WTC11 (cell line): ENCODE measurements at regions not wholly inside any gene's neighbourhood (a gene's known extent, or its start where the extent isn't known, plus 50 kb on each side); places are given as distances from the start of the nearest gene placed in this dataset.

ENCODE experiments used
- ATAC-seq: fragments of 200-7000 bp; cut with Tn5 transposase; 2 replicates; pipeline ENCODE4 v1.10.0; 2021; ENCODE audit warnings: mild to moderate bottlenecking, moderate library complexity
- CTCF ChIA-PET: fragments of 300-600 bp; sonication (Branson Sonifier 250); formaldehyde crosslinking; loops from one replicate; lab custom pipeline; 2021; ENCODE audit warnings: antibody characterized with exemption; lab: Charles Lee
- POLR2A ChIA-PET: fragments of 350-600 bp; sonication (Branson Sonifier 250); formaldehyde crosslinking; loops from one replicate; lab custom pipeline; 2021; ENCODE audit warnings: antibody characterized with exemption; lab: Charles Lee
- DNase-seq: peaks from one replicate; pipeline ENCODE4 v3.0.0; 2021; ENCODE audit warnings: low spot score
- H3K27ac Mint-ChIP-seq: 2 replicates; pipeline ENCODE4 v1.8.0; 2021; ENCODE audit warnings: mixed read lengths
- H3K27me3 Mint-ChIP-seq: 2 replicates; pipeline ENCODE4 v1.8.0; 2021; ENCODE audit warnings: low read depth, mild to moderate bottlenecking, moderate library complexity, mixed read lengths
- H3K36me3 Mint-ChIP-seq: 2 replicates; pipeline ENCODE4 v1.8.0; 2021; ENCODE audit warnings: mixed read lengths
- H3K4me1 Mint-ChIP-seq: 2 replicates; pipeline ENCODE4 v1.8.0; 2022; ENCODE audit warnings: mixed read lengths
- H3K4me3 Mint-ChIP-seq: 2 replicates; pipeline ENCODE4 v1.8.0; 2021; ENCODE audit warnings: mild to moderate bottlenecking, moderate library complexity, mixed read lengths
- H3K9me3 Mint-ChIP-seq: 2 replicates; pipeline ENCODE4 v1.8.0; 2021; ENCODE audit warnings: mixed read lengths
- ARID4B ChIP-seq: sonication (generic); formaldehyde crosslinking; IDR thresholded peaks from 2 replicates; pipeline ENCODE4 v1.8.0; 2023; ENCODE audit warnings: missing genetic modification reagents, mild to moderate bottlenecking, borderline replicate concordance
- ATF1 ChIP-seq: sonication (generic); formaldehyde crosslinking; IDR thresholded peaks from 2 replicates; pipeline ENCODE4 v1.8.1; 2023; ENCODE audit warnings: mild to moderate bottlenecking, moderate library complexity, missing genetic modification reagents
- ATF3 ChIP-seq: sonication (generic); formaldehyde crosslinking; conservative IDR thresholded peaks from 2 replicates; pipeline ENCODE4 v1.8.1; 2022; ENCODE audit warnings: mild to moderate bottlenecking, missing genetic modification reagents
- CREM ChIP-seq: sonication (generic); formaldehyde crosslinking; IDR thresholded peaks from 2 replicates; pipeline ENCODE4 v1.8.1; 2022; ENCODE audit warnings: mild to moderate bottlenecking, missing genetic modification reagents, moderate library complexity
- ESRRA ChIP-seq: sonication (generic); formaldehyde crosslinking; IDR thresholded peaks from 2 replicates; pipeline ENCODE4 v1.8.1; 2022; ENCODE audit warnings: mild to moderate bottlenecking, missing genetic modification reagents, borderline replicate concordance
- ETV6 ChIP-seq: sonication (generic); formaldehyde crosslinking; IDR thresholded peaks from 2 replicates; pipeline ENCODE4 v1.8.1; 2022; ENCODE audit warnings: mild to moderate bottlenecking, missing genetic modification reagents
- FOXK1 ChIP-seq: sonication (generic); formaldehyde crosslinking; IDR thresholded peaks from 2 replicates; pipeline ENCODE4 v1.8.0; 2022; ENCODE audit warnings: mild to moderate bottlenecking, moderate library complexity, missing genetic modification reagents
- FOXP1 ChIP-seq: sonication (generic); formaldehyde crosslinking; IDR thresholded peaks from 2 replicates; pipeline ENCODE4 v1.8.0; 2022; ENCODE audit warnings: missing genetic modification reagents, mild to moderate bottlenecking, moderate library complexity, borderline replicate concordance
- GABPB1 ChIP-seq: sonication (generic); formaldehyde crosslinking; IDR thresholded peaks from 2 replicates; pipeline ENCODE4 v1.8.1; 2023; ENCODE audit warnings: mild to moderate bottlenecking, missing genetic modification reagents
- GTF2I ChIP-seq: fragments of 250-450 bp; sonication (Bioruptor Pico); conservative IDR thresholded peaks from 2 replicates; pipeline ENCODE4 v1.4.0; 2021; ENCODE audit warnings: mild to moderate bottlenecking
- HMGA2 ChIP-seq: fragments of 250-450 bp; sonication (Bioruptor Pico); IDR thresholded peaks from 2 replicates; pipeline ENCODE4 v1.4.0; 2021; ENCODE audit warnings: mild to moderate bottlenecking, moderate library complexity
- IRF1 ChIP-seq: sonication (generic); formaldehyde crosslinking; IDR thresholded peaks from 2 replicates; pipeline ENCODE4 v1.8.0; 2023; ENCODE audit warnings: missing genetic modification reagents
- IRF2 ChIP-seq: sonication (generic); formaldehyde crosslinking; IDR thresholded peaks from 2 replicates; pipeline ENCODE4 v1.8.0; 2022; ENCODE audit warnings: low read depth, missing genetic modification reagents, borderline replicate concordance
- JAZF1 ChIP-seq: fragments of 250-450 bp; sonication (Bioruptor Pico); IDR thresholded peaks from 2 replicates; pipeline ENCODE4 v1.9.0; 2021; ENCODE audit warnings: moderate library complexity, mild to moderate bottlenecking, inconsistent platforms
- NFE2L1 ChIP-seq: sonication (generic); formaldehyde crosslinking; IDR thresholded peaks from 2 replicates; pipeline ENCODE4 v1.8.1; 2023; ENCODE audit warnings: missing genetic modification reagents
- NFYB ChIP-seq: sonication (generic); formaldehyde crosslinking; conservative IDR thresholded peaks from 2 replicates; pipeline ENCODE4 v1.8.0; 2022; ENCODE audit warnings: low read depth, missing genetic modification reagents
- NR1H2 ChIP-seq: sonication (generic); formaldehyde crosslinking; IDR thresholded peaks from 2 replicates; pipeline ENCODE4 v1.9.0; 2021; ENCODE audit warnings: mild to moderate bottlenecking, moderate library complexity, missing genetic modification reagents
- NR3C1 ChIP-seq: sonication (generic); formaldehyde crosslinking; conservative IDR thresholded peaks from 2 replicates; pipeline ENCODE4 v1.8.1; 2023; ENCODE audit warnings: low read depth, mild to moderate bottlenecking, missing genetic modification reagents
- OVOL2 ChIP-seq: fragments of 250-450 bp; sonication (Bioruptor Pico); IDR thresholded peaks from 2 replicates; pipeline ENCODE4 v1.9.0; 2021; ENCODE audit warnings: mild to moderate bottlenecking, borderline replicate concordance
- RELA ChIP-seq: sonication (generic); formaldehyde crosslinking; IDR thresholded peaks from 2 replicates; pipeline ENCODE4 v1.8.1; 2022; ENCODE audit warnings: missing genetic modification reagents, mild to moderate bottlenecking, borderline replicate concordance
- TCF7 ChIP-seq: sonication (generic); formaldehyde crosslinking; IDR thresholded peaks from 2 replicates; pipeline ENCODE4 v1.8.0; 2022; ENCODE audit warnings: mild to moderate bottlenecking, low read depth, missing genetic modification reagents, moderate library complexity
- TEAD1 ChIP-seq: sonication (generic); formaldehyde crosslinking; IDR thresholded peaks from 2 replicates; pipeline ENCODE4 v1.8.0; 2022; ENCODE audit warnings: mild to moderate bottlenecking, missing genetic modification reagents
- TP53 ChIP-seq: sonication (generic); formaldehyde crosslinking; IDR thresholded peaks from 2 replicates; pipeline ENCODE4 v1.8.1; 2023; ENCODE audit warnings: mild to moderate bottlenecking, missing genetic modification reagents
- ZBTB21 ChIP-seq: sonication (generic); formaldehyde crosslinking; IDR thresholded peaks from 2 replicates; pipeline ENCODE4 v1.8.1; 2023; ENCODE audit warnings: mild to moderate bottlenecking, missing genetic modification reagents, borderline replicate concordance
- ZNF219 ChIP-seq: sonication (generic); formaldehyde crosslinking; IDR thresholded peaks from 2 replicates; pipeline ENCODE4 v1.8.0; 2023; ENCODE audit warnings: missing genetic modification reagents, mild to moderate bottlenecking, borderline replicate concordance
- ZNF317 ChIP-seq: sonication (generic); formaldehyde crosslinking; IDR thresholded peaks from 2 replicates; pipeline ENCODE4 v1.8.1; 2023; ENCODE audit warnings: low read depth, mild to moderate bottlenecking, moderate library complexity, missing genetic modification reagents, borderline replicate concordance
- ZNF423 ChIP-seq: fragments of 250-450 bp; sonication (Bioruptor Pico); IDR thresholded peaks from 2 replicates; pipeline ENCODE4 v2.1.2; 2022; ENCODE audit warnings: mild to moderate bottlenecking, moderate library complexity

- no peak for TF ChIP-seq TP53
- no peak for TF ChIP-seq TCF7 (CRISPR knock-in tag)
- no peak for TF ChIP-seq FOXP1 (CRISPR knock-in tag)
- TF ChIP-seq JAZF1 (CRISPR knock-in tag): no peak
- TF ChIP-seq ETV6 (CRISPR knock-in tag): no peak
- no peak for TF ChIP-seq IRF1 (CRISPR knock-in tag)
- no peak for TF ChIP-seq ZNF219
- TF ChIP-seq GABPB1 (CRISPR knock-in tag): no peak
- no peak for TF ChIP-seq ZNF423
- no peak for TF ChIP-seq IRF2 (CRISPR knock-in tag)
- TF ChIP-seq NR1H2: no peak
- no peak for TF ChIP-seq ARID4B (CRISPR knock-in tag)
- TF ChIP-seq ZBTB21: no peak
- TF ChIP-seq NFE2L1: no peak
- TF ChIP-seq ZNF317 (CRISPR knock-in tag): no peak
- no peak for TF ChIP-seq ATF1
- TF ChIP-seq GTF2I (CRISPR knock-in tag): no peak
- DNase-seq: no peak
- Mint-ChIP-seq H3K27ac (no peak overlapping the region), H3K27me3 (no peaks in the 10 kb centered on the region), H3K36me3 (peaks cover 11% of the 10 kb centered on the region), H3K9me3 (peaks cover 16% of the 10 kb centered on the region), H3K4me3 (no peak overlapping the region), H3K4me1 (no peaks in the 10 kb centered on the region)
- no peak for ATAC-seq
- ChIA-PET POLR2A (no interaction called here), CTCF (no interaction called here)
These were observed 138.4 kb upstream of the DSCAM start for GRCh38 chr21:40985370-40985769.

- no peak for ATAC-seq
- Mint-ChIP-seq H3K27me3 (no peaks in the 10 kb centered on the region), H3K4me3 (no peak overlapping the region), H3K27ac (no peak overlapping the region), H3K9me3 (peaks cover 4% of the 10 kb centered on the region; the same call in 1 of the 2 replicates), H3K36me3 (no peaks in the 10 kb centered on the region), H3K4me1 (no peaks in the 10 kb centered on the region)
- TF ChIP-seq HMGA2 (CRISPR knock-in tag) (no peak), OVOL2 (CRISPR knock-in tag) (no peak), ATF3 (no peak), ESRRA (CRISPR knock-in tag) (no peak), RELA (no peak), NR3C1 (CRISPR knock-in tag) (no peak), IRF1 (CRISPR knock-in tag) (no peak), NFE2L1 (no peak), ZBTB21 (no peak), TP53 (no peak), FOXK1 (CRISPR knock-in tag) (no peak), GTF2I (CRISPR knock-in tag) (no peak), ETV6 (CRISPR knock-in tag) (no peak), TEAD1 (no peak), NFYB (no peak), CREM (CRISPR knock-in tag) (no peak)
- DNase-seq: no peak
- ChIA-PET POLR2A (no interaction called here), CTCF (no interaction called here)
These were observed 143.4 kb upstream of the DSCAM start for GRCh38 chr21:40990366-40990765.
